Glomerular visceral epithelial cell (primary cell): ENCODE measurements at regions not wholly inside any gene's neighbourhood (a gene's known extent, or its start where the extent isn't known, plus 50 kb on each side); places are given as distances from the start of the nearest gene placed in this dataset.
A peak's percentile ranks its signal among the peaks of the same experiment; 100 is the strongest.

Experiments
- DNase-seq: peaks from one replicate; pipeline ENCODE4 v3.0.0-alpha.2; 2016; ENCODE audit errors: extremely low spot score

- no peak for DNase-seq
These were observed 196.4 kb downstream of the SIM1 start for GRCh38 chr6:100268326-100268725.

DNA sequence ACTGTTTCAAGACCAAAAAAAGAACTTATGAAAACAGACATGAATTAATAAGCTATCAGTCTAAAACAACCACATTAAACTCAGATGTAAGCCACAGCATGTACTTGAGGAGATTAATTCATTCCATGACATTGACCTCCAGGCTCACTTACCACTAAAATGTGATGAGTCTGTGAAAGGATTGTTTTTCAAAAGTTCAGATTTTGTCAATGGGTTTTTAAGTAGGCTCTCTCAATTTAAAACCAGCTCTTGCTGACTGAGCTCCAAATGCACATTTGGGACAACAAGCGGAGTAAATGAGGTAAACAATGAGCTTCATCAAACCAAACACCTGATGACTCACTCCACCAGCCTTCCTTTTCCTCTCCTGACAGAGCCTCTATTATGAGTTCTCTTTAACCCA lies 197.0 kb downstream of the SIM1 start:
- DNase-seq = no peak

DNA sequence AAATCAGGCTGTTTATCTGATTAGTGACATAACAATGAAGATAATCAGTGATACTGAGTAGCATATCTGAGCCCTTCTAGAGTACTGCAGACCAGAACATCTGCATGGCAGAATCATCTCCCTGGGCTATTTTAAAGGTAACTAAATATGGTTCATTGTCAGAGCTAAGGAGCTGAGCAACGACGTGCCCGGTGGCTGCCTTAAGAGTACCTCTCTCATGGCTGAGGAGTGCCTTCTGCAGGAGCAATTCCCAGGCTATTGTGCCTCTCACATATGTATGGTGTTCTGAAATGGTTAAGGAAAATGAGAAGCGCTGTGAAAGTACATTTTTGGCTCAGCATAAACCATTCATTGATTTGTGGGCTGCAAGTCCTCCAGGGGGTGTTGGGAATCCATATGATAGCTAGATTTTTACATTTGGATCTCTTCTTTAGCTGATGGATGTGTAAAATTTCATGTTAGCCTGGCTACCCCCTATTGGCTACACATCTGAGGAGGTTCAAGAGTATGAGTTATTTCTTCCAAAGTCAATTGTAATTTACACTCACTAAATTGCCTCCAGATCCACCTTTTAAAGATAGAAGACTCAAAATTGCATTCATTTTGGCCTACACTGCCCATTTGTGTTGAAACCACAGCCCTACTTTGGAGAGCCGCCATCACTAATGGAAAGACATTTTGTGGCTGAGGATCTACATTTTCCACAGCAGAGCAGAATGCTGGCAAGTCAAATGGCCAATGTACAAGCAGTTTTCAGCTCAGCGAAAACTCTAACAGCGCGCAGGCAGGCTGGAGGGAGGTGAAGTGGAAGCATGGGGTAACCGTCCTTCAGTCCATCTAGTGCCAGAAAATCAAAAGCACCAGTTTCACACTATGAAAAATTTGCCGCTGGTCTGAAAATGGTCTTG lies 198.0 kb downstream of the SIM1 start:
- DNase-seq = no peak

DNA sequence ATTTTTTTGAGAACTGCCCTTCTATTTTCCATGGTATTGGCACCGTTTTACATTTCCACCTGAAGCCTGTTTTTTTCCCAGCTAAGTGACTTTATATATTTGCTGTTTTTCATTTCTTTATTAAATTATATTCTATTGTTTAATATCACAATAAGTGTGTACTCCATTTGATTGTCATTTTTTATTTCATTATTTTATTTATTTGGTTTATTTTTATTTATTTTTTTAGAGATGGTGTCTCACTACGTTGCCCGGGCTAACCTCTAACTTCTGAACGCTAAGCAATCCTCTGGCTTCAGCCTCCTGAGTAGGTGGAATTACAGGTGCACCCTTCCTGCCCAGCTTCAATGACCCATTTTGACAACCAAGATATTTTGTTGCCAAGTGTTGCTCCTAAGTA lies 202.6 kb downstream of the SIM1 start:
- DNase-seq = no peak

DNA sequence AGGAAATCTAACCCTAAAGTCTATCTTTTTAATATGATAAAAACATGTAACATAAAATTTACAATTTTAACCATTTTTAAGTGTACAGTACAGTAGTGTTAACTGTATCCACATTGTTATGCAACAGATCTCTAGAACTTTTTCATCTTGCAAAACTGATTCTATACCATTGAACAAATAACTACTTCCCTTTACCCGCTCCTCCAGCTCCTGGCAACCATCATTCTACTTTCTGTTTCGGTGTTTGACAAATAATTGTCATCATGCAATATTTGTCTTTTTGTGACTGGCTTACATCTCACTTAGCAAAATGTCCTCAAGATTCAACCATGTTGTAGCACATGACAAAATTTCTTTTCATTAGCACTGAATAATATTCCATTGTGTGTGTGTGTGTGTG lies 203.2 kb downstream of the SIM1 start:
- DNase-seq = no peak

DNA sequence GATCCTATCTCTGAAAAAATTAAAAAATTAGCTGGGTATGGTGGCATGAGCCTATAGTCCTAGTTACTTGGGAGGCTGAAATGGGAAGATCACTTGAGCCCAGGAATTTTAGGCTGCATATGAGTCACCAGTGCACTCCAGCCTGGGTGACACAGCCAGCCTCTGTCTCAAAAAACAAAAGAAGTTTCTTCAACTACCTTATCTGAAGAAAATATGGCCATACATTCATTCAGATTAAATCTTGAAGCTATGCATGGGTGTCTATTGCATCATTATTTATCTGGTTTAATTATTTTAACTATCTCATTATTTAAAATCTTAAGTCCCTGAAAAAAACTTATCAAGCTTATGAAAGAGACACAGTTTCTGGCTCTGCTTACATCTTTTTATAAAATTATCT lies 204.1 kb downstream of the SIM1 start:
- no peak for DNase-seq

DNA sequence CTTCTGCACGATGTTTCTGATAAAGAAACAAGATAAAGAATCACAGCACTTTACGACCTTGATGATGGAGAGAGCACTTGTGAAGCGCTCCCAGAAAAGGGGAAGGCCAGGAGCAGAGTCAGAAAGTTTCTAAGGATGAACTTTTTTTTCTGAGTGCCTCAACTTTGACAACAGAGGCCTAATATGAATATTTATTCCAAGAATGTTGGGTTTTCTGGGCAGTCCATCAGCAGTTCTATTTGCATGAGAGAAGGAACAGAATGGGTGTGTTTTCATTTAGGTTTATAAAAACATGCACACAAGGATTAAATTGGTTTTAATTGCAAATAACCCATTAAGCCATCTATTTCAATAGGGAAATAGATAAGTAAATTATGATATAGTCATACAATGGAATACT lies 204.9 kb downstream of the SIM1 start:
- DNase-seq = no peak

DNA sequence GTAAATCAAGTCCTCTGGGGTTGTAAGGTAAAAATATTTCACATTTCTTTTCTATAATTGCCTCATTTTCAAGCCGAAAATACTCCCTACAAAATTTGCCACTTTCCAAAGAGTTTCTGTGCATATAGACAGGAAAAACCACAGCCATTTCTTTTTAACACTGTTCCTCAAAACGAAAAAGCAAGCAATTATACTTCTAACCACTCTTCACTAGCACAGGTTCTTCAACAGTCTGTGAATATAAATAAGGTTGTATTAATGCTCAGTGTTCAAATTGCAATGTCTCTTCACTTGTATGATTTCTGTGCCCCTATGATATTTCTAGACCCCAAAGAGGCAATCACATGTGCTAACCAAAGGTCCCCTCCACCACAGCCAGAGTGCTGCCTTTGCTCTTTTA lies 206.0 kb downstream of the SIM1 start:
- DNase-seq = no peak

GRCh38 chr6:100257793-100258395 lies 206.8 kb downstream of the SIM1 start:
- peak; percentile 79 for DNase-seq

GRCh38 chr6:100255701-100256100 lies 209.0 kb downstream of the SIM1 start:
- no peak for DNase-seq

DNA sequence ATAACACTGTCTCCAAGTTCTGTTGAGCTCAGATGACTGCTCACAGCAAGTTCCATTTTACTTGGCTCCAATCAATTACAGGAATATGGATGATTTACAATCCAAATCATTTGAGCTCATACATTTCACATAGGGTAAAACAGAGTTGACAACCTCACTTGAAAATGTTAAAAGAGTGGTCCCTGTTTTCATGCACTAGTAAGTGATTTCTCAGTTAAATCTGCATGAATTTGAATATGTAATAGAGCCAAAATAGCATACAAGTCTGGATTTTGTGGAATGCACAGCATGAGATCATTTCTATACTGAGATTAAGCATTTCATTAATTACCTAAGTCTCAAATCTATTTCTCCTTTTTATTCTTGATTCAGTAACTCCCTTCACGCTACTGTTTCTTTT lies 217.6 kb downstream of the SIM1 start:
- DNase-seq = no peak

DNA sequence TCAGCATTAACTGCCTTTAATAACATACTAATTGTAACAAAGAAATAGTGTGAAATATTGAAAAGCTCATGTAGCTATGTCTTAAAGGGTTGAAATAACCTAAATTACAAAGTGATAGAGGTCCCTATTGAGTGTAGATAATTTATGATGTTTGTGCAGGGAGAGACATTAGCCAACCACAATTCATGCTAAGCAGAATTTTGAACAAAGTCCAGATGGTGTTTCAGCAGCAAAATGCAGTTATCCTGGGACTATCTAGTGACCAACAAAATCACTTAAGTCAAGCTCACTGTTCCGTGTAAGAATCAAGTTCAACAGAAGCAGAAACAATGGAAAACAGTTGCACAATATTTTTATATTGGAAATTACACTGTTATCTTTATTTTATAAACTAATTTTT lies 218.5 kb downstream of the SIM1 start:
- peak; percentile 15 for DNase-seq

DNA sequence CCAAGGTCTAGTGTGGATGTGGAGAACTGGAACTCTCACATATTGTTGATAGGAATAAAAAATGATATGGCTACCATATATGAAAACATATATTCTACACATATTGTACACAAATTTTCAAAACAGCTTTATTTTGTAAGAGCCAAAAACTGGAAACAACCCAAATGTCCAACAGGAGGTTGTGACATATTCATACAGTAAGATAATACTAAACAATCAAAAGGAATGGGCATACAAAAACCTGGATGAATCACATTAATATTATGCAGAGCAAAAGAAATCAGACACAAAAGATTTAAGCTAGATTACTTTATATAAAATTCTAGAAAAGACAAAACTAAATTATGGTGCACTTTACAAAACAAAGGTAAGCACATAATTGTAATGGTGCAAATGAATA lies 223.9 kb downstream of the SIM1 start:
- no peak for DNase-seq

- no peak for DNase-seq
These were observed 226.9 kb downstream of the SIM1 start for GRCh38 chr6:100237821-100238220.

GRCh38 chr6:100236389-100236788 lies 228.3 kb downstream of the SIM1 start:
- no peak for DNase-seq

- no peak for DNase-seq
These were observed 229.1 kb downstream of the SIM1 start for GRCh38 chr6:100235631-100236030.

- no peak for DNase-seq
These were observed 230.1 kb downstream of the SIM1 start for GRCh38 chr6:100234625-100235024.

DNA sequence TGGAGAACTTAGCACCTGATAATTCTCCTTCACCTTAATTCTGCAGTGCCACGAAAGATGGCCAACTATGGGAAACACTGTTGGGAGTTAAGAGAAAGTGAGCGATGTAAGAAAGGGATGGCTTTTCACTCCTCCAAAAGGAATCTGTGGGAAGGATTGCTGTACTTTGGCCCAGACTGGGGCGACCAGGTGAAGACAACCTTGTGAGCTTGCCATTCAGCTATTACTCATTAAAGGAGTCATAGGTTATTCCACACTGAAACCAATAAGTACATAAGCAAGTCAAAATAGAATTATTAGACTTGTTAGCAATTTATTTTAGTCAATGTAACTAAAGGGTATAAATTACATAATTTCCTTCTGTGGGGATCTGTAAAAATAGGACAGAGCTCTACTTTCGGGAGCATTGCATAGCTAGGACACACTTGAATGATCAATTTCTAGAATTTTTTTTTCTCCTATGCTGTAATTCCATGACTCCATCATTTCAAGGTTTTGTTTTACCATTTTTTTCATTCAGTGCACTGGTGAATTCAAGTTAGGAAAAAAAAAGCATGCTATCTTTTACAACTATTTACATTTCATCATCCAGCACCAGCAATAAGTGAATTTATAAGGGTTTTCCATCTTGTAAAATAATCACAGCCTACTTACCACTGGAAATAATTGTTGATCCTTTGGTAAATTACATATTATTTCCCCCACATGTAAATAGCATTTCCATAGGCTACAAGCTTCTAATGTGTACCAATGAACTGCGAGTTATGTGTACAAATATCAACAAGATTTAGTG lies 231.7 kb downstream of the SIM1 start:
- no peak for DNase-seq

DNA sequence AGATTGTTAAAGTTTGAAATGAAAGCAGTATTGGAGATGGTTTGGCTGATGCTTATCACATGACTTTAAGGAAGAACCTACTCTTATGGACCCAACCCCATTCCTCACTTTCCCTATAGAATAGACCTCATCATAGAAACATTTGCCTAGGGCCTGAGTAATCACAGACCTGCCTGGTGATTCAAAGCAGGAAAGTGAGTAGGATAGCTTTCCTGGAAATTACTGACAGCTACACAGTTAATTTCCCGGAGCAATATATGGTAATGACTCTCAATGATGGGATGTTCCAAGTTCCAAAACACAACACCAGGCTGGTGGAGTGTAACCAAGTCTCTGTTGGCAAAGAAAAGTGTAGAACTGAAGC lies 233.8 kb downstream of the SIM1 start:
- no peak for DNase-seq

GRCh38 chr6:100230115-100230952 lies 234.4 kb downstream of the SIM1 start:
- DNase-seq = no peak

DNA sequence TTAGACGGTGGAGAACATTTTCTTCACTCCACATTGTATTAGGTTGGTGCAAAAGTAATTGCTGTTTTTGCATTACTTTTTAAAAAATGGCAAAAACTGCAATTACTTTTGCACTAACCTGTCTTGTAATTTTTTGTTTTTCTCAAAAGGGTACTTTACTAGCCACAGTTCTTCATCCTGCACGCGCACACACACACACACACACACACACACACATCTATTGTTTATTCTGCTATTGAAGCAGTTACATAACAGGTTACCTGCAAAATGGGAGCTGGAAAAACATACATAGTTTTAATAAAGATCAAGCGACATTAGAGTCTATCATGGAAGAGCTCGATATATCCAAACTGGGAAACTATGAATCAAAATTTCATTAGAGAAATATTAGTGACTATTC lies 235.2 kb downstream of the SIM1 start:
- DNase-seq = no peak
